ENCODE measurements at regions not wholly inside any gene's neighbourhood (a gene's known extent, or its start where the extent isn't known, plus 50 kb on each side); places are given as distances from the start of the nearest gene placed in this dataset.

DNA sequence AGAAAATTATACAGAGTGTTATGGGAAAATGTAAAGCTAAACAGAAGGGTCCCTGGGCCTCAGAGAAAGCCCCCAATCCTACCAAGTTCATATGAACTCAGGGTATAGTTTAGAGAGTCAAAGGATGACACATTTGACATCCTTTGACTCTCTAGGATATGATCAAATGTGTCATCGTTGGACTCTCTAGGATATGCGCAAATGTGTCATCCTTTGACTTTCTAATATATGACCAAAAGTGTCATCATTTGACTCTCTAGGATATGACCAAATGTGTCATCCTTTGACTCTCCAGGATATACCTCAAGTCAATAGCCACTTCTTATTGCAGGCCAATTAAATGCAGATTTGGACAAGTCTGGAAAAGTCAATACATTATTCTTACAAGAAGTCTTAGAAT lies 204.8 kb upstream of the IGF1 start:
- TF ChIP-seq YY1 (IDR thresholded peaks at IDR 0.05; ENCODE audit: insufficient read depth, insufficient read length) (no peak), SUZ12 (IDR thresholded peaks at IDR 0.05; ENCODE audit: extremely low read depth, insufficient read depth, insufficient read length) (no peak), ZNF274 (IDR thresholded peaks at IDR 0.05; ENCODE audit: low read depth, low read length) (no peak)
